Right lobe of liver (tissue), 6 donors: ENCODE measurements at regions not wholly inside any gene's neighbourhood (a gene's known extent, or its start where the extent isn't known, plus 50 kb on each side); places are given as distances from the start of the nearest gene placed in this dataset.
"Not testable (repeated sequence)": the region's sequence is repeated elsewhere in the genome, so short reads cannot be mapped to it uniquely, and the experiment has no call there.

Source experiments
- ATAC-seq, 4 donors: fragments of 200-7000 bp; cut with Tn5 transposase; one replicate each; pipeline ENCODE4 v1.9.1; 2020; ENCODE audit warnings: mild to moderate bottlenecking in 4 of 4, moderate library complexity in 4 of 4
- DNase-seq, 3 donors: peaks; one replicate each; pipeline ENCODE4 v3.0.0-alpha.2; 2020
- H3K27ac ChIP-seq, 3 donors: fragments of 200-600 bp; one replicate each; pipeline ENCODE4 v1.8.0; 2022
- H3K27me3 ChIP-seq, 2 donors: fragments of 200-600 bp; one replicate each; pipeline ENCODE4 v1.8.0; 2022
- H3K36me3 ChIP-seq, 4 donors: fragments of 200-600 bp; sonication (generic) in 1 of 4; one replicate each; pipeline versions ENCODE4 v1.5.1 to v1.8.0; 2017 to 2022; ENCODE audit warnings: control low read depth in 1 of 4
- H3K4me1 ChIP-seq, 4 donors: fragments of 200-600 bp; sonication (generic) in 1 of 4; one replicate each; pipeline versions ENCODE4 v1.5.1 to v1.8.0; 2017 to 2022; ENCODE audit warnings: control low read depth in 1 of 4
- H3K4me3 ChIP-seq, 3 donors: fragments of 200-600 bp; one replicate each; pipeline ENCODE4 v1.8.0; 2022
- H3K9me3 ChIP-seq, 4 donors: fragments of 200-600 bp; sonication (generic) in 1 of 4; one replicate each; pipeline versions ENCODE4 v1.5.1 to v1.8.0; 2017 to 2022; ENCODE audit warnings: control low read depth in 1 of 4
- CTCF ChIP-seq, 4 donors: fragments of 200-600 bp in 3 of 4; fragments of 450-650 bp in 1 of 4; IDR thresholded peaks; one replicate each; pipeline versions ENCODE4 v1.5.1 to v1.8.0; 2016 to 2022; ENCODE audit warnings: antibody characterized with exemption in 4 of 4, mild to moderate bottlenecking in 2 of 4
- POLR2A ChIP-seq: fragments of 450-650 bp; IDR thresholded peaks from one replicate; pipeline ENCODE4 v1.6.1; 2017; ENCODE audit warnings: antibody characterized with exemption, mild to moderate bottlenecking
- WGBS: methylation state at CpG from one replicate; pipeline ENCODE4 v1.1.6; 2018; ENCODE audit warnings: low coverage, low lambda C conversion rate; ENCODE audit not compliant: insufficient coverage; ENCODE audit errors: missing lambda C conversion rate; 5-methylcytosine and 5-hydroxymethylcytosine counted together
- intact Hi-C, 2 donors: fragments of 100-400 bp; cut with DNase I; formaldehyde crosslinking; loops; one replicate each; pipeline versions ENCODE4 v1.11.2 to v1.14.1; 2022
- donor health status: DM: no; HTN: yes; CAD: no.
- donor health status: DM: no; HTN: no; CAD: no.
- donor health status: DM: no; HTN: no; CAD: no.
- donor health status: DM: no; HTN: yes; CAD: no.
- donor health status: DM: no; HTN: yes; CAD: no.

GRCh38 chr7:142471820-142472219, 214.0 kb upstream of the PRSS58 start:
- WGBS, result 33% methylated on average over 1 of the region's 1 CpG
- Histone ChIP-seq H3K36me3 (no peaks in the 10 kb centered on the region), H3K27ac (no peak overlapping the region), H3K4me1 (no peaks in the 10 kb centered on the region), H3K4me3 (no peak overlapping the region), H3K9me3 (no peaks in the 10 kb centered on the region), H3K27me3 (no peaks in the 10 kb centered on the region)
- no peak for TF ChIP-seq POLR2A
- no peak for TF ChIP-seq CTCF (IDR thresholded peaks at IDR 0.05)
- DNase-seq (no peak), ATAC-seq (peak in 2 of 4 donors; percentile 14)
- intact Hi-C loops, result no loop called here

- no peak for ATAC-seq
- no peaks in the 10 kb centered on the region for H3K36me3 ChIP-seq
- no peaks in the 10 kb centered on the region for H3K27me3 ChIP-seq
- no peaks in the 10 kb centered on the region for H3K9me3 ChIP-seq
- TF ChIP-seq CTCF (IDR thresholded peaks at IDR 0.05), result no peak
- TF ChIP-seq POLR2A, result no peak
- intact Hi-C loops, result no loop called here
- no peak overlapping the region for H3K4me3 ChIP-seq
- no peak overlapping the region for H3K27ac ChIP-seq
- WGBS, result 69% methylated on average over 2 of the region's 2 CpGs
- H3K4me1 ChIP-seq, result no peaks in the 10 kb centered on the region
- no peak for DNase-seq
Observed at GRCh38 chr7:142470544-142470830, 212.6 kb upstream of the PRSS58 start.

- no peak overlapping the region for H3K27ac ChIP-seq
- no peak for ATAC-seq
- no peak overlapping the region for H3K4me3 ChIP-seq
- no peaks in the 10 kb centered on the region for H3K27me3 ChIP-seq
- H3K9me3 ChIP-seq, result no peaks in the 10 kb centered on the region
- no peaks in the 10 kb centered on the region for H3K36me3 ChIP-seq
- H3K4me1 ChIP-seq, result no peaks in the 10 kb centered on the region
- WGBS, result 77% methylated on average over 7 of the region's 11 CpGs
- DNase-seq, result no peak
- TF ChIP-seq CTCF (IDR thresholded peaks at IDR 0.05), result no peak
- no peak for TF ChIP-seq POLR2A
- intact Hi-C loops, result no loop called here
Observed at GRCh38 chr7:142469696-142470543, 212.1 kb upstream of the PRSS58 start.

GRCh38 chr7:142468871-142469665, 211.2 kb upstream of the PRSS58 start:
- Histone ChIP-seq H3K9me3 (no peaks in the 10 kb centered on the region), H3K27me3 (no peaks in the 10 kb centered on the region), H3K36me3 (no peaks in the 10 kb centered on the region), H3K4me3 (no peak overlapping the region), H3K4me1 (no peaks in the 10 kb centered on the region), H3K27ac (no peak overlapping the region)
- TF ChIP-seq POLR2A (no peak), CTCF (IDR thresholded peaks at IDR 0.05) (no peak)
- ATAC-seq, result no peak
- 64% methylated on average over 4 of the region's 6 CpGs for WGBS
- no peak for DNase-seq
- intact Hi-C loops, result no loop called here

- H3K36me3 ChIP-seq, H3K4me3 ChIP-seq: not testable (repeated sequence)
Observed at GRCh38 chr7:142467056-142467655, 209.3 kb upstream of the PRSS58 start.

More at GRCh38 chr7:142467056-142467655, 209.3 kb upstream of the PRSS58 start:
- H3K27me3 ChIP-seq, DNase-seq, H3K27ac ChIP-seq, ATAC-seq, H3K9me3 ChIP-seq, intact Hi-C loops, H3K4me1 ChIP-seq: not testable (repeated sequence)
- WGBS, result 50% methylated on average over 7 of the region's 7 CpGs
